ENCODE measurements at regions not wholly inside any gene's neighbourhood (a gene's known extent, or its start where the extent isn't known, plus 50 kb on each side); places are given as distances from the start of the nearest gene placed in this dataset.

DNA sequence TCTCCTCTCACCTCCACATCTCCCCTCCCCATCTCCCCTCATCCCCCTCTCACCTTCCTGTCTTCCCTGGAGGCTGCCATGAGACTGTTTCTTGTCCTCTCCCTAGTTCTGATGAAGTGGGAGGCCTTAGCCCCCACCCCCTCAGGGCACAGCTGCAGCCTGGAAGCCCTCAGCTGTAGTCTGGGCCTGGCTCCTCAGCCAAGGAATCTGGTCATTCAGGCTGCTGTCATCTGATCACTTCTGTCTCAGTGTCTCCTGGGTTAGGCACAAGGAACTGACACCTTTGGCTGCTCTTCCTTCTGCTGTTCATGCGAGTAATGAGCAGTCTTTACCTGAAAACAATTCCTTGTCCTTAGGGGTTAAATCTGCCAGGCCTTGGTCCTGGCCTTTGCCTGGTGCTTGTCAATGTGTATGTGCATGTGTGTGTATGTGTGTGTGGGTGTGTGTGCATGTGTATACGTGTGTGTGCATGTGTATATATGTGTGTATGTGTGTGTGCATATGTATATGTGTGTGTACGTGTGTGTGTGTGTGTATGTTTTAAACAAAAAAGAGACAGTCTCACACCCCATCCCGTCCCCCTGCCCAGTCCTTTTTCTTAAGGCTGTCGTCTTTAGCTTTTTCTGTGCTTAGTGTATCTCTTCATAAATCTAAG is 153.5 kb upstream of the TMEM72 start:
- H3K27me3 ChIP-seq = peaks cover 0 to 8% (median 0%) of the 10 kb centered on the region in 7 donors
- no peak for DNase-seq
- WGBS, 2 donors = 89 to 91% methylated on average over 5 of the region's 5 CpGs
- no peaks in the 10 kb centered on the region for H3K4me1 ChIP-seq
- no peak overlapping the region for H3K4me3 ChIP-seq
- H3K27ac ChIP-seq = no peak overlapping the region
- H3K9me3 ChIP-seq = no peaks in the 10 kb centered on the region
- ATAC-seq = no peak
- no peak for TF ChIP-seq CTCF (IDR thresholded peaks at IDR 0.05)
- no peaks in the 10 kb centered on the region for H3K36me3 ChIP-seq
- intact Hi-C loops (cut with DNase I) = no loop called here

DNA sequence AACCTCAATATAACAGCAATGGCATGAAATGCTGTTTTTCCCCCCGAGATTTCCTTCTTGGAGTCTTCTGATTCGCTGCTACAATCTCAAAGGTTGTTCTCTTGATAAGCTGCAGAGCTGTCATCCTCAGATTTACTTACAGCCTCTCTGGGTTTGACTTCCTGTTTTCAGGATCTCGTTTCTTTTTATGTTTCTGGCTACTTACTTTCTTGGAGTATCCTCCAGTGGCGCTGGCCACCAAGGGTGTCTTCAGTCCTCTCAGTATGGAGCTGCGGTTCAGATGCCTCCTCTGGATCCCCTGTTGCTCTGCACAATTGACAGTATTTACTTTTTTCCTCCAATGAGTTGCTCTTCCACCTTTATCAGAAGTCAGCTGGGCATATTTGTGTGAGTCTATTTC is 152.0 kb upstream of the TMEM72 start:
- Histone ChIP-seq H3K9me3 (no peaks in the 10 kb centered on the region), H3K4me1 (no peaks in the 10 kb centered on the region), H3K27me3 (peaks cover 0 to 8% (median 0%) of the 10 kb centered on the region in 7 donors), H3K36me3 (no peaks in the 10 kb centered on the region), H3K4me3 (no peak overlapping the region), H3K27ac (no peak overlapping the region)
- 42 to 49% methylated on average over 5 of the region's 5 CpGs for WGBS, 2 donors
- ATAC-seq = no peak
- no peak for DNase-seq
- no peak for TF ChIP-seq CTCF (IDR thresholded peaks at IDR 0.05)
- intact Hi-C loops (cut with DNase I) = no loop called here

DNA sequence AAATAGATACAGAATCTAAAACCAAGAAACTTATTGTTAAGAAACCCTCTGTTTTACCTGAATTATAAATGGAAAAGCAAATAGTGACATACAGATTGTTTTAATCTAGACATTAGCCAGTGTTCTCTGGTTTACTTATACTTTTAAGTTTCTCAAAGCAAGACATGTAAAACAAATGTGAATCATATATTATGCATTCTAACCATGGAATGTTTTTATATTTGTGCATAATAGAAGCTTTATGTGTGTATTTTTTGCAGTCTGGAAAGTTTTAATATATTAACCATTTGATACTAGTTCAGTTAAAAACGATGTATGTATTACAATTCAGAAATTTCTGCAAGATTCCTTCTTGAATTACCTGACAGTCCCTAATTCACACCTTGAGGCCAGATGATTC is 150.6 kb upstream of the TMEM72 start:
- H3K27ac ChIP-seq = no peak overlapping the region
- H3K9me3 ChIP-seq = no peaks in the 10 kb centered on the region
- no peaks in the 10 kb centered on the region for H3K4me1 ChIP-seq
- peaks cover 0 to 8% (median 0%) of the 10 kb centered on the region in 7 donors for H3K27me3 ChIP-seq
- no peak overlapping the region for H3K4me3 ChIP-seq
- TF ChIP-seq CTCF (IDR thresholded peaks at IDR 0.05) = no peak
- ATAC-seq (no peak), DNase-seq (no peak)
- intact Hi-C loops (cut with DNase I) = no loop called here
- no peaks in the 10 kb centered on the region for H3K36me3 ChIP-seq
- 79 to 84% methylated on average over 1 of the region's 1 CpG for WGBS, 2 donors

- Histone ChIP-seq H3K27me3 (peaks cover 0 to 8% (median 0%) of the 10 kb centered on the region in 7 donors), H3K4me1 (no peaks in the 10 kb centered on the region), H3K4me3 (no peak overlapping the region), H3K9me3 (no peaks in the 10 kb centered on the region), H3K27ac (no peak overlapping the region), H3K36me3 (no peaks in the 10 kb centered on the region)
- WGBS, 2 donors = 46 to 56% methylated on average over 5 of the region's 5 CpGs
- DNase-seq (no peak), ATAC-seq (no peak)
- intact Hi-C loops (cut with DNase I) = no loop called here
- no peak for TF ChIP-seq CTCF (IDR thresholded peaks at IDR 0.05)
These were observed 150.1 kb upstream of the TMEM72 start for GRCh38 chr10:44761076-44761475.

All from heart right ventricle (tissue), 16 donors.